Mesenchymal stem cell (in vitro differentiated cells and primary cell): ENCODE measurements at regions not wholly inside any gene's neighbourhood (a gene's known extent, or its start where the extent isn't known, plus 50 kb on each side); places are given as distances from the start of the nearest gene placed in this dataset.

Experiments
- DNase-seq: peaks from one replicate; pipeline ENCODE4 v3.0.0-alpha.2; 2013
- H2AFZ ChIP-seq: one replicate; pipeline ENCODE4 v1.6.1; 2013; ENCODE audit warnings: low read depth, mild to moderate bottlenecking, control low read depth, inconsistent platforms, low read length, moderate library complexity
- H2AK5ac ChIP-seq: 2 replicates; pipeline ENCODE4 v1.6.1; 2013; ENCODE audit warnings: low read length, moderate library complexity, mild to moderate bottlenecking, inconsistent platforms; ENCODE audit not compliant: severe bottlenecking
- H2BK120ac ChIP-seq: one replicate; pipeline ENCODE4 v1.6.1; 2013; ENCODE audit warnings: low read depth, mild to moderate bottlenecking, inconsistent platforms, low read length, moderate library complexity
- H2BK12ac ChIP-seq, 2 experiments: one replicate each; pipeline ENCODE4 v1.6.1; 2013; ENCODE audit warnings: inconsistent platforms in 2 of 2, low read length in 2 of 2, mild to moderate bottlenecking in 2 of 2, moderate library complexity in 2 of 2, control low read depth in 1 of 2
- H2BK15ac ChIP-seq: one replicate; pipeline ENCODE4 v1.6.1; 2013; ENCODE audit warnings: mild to moderate bottlenecking, low read depth, inconsistent platforms; ENCODE audit not compliant: poor library complexity, severe bottlenecking
- H2BK5ac ChIP-seq: 2 replicates; pipeline ENCODE4 v1.6.1; 2013; ENCODE audit warnings: low read depth, mild to moderate bottlenecking, low read length, control low read depth, inconsistent platforms; ENCODE audit not compliant: poor library complexity, severe bottlenecking
- H3K14ac ChIP-seq, 2 experiments: one replicate each; pipeline ENCODE4 v1.6.1; 2013; ENCODE audit warnings: inconsistent platforms in 2 of 2, low read length in 2 of 2, control low read depth in 1 of 2, mild to moderate bottlenecking in 1 of 2, moderate library complexity in 1 of 2
- H3K18ac ChIP-seq, 2 experiments: one replicate each; pipeline ENCODE4 v1.6.1; 2013; ENCODE audit warnings: inconsistent platforms in 2 of 2, low read length in 2 of 2, control low read depth in 1 of 2, low read depth in 1 of 2, mild to moderate bottlenecking in 1 of 2
- H3K23ac ChIP-seq, 2 experiments: one replicate each; pipeline ENCODE4 v1.6.1; 2013; ENCODE audit warnings: inconsistent platforms in 2 of 2, low read length in 2 of 2, mild to moderate bottlenecking in 2 of 2, moderate library complexity in 2 of 2, control low read depth in 1 of 2
- H3K27ac ChIP-seq: 2 replicates; pipeline ENCODE4 v1.5.1; 2013; ENCODE audit warnings: mild to moderate bottlenecking, moderate library complexity, low read length, control low read depth, inconsistent platforms; ENCODE audit not compliant: poor library complexity, severe bottlenecking
- H3K27me3 ChIP-seq, 2 experiments: 2 replicates each; pipeline versions ENCODE4 v1.6.1 to v1.7.0; 2013; ENCODE audit warnings: low read length in 2 of 2, mild to moderate bottlenecking in 2 of 2, moderate library complexity in 2 of 2, control low read depth in 1 of 2, inconsistent platforms in 1 of 2; ENCODE audit not compliant: control insufficient read depth in 1 of 2, insufficient read depth in 1 of 2
- H3K36me3 ChIP-seq, 2 experiments: 2 replicates each; pipeline versions ENCODE4 v1.6.1 to v1.7.0; 2013; ENCODE audit warnings: low read length in 2 of 2, control low read depth in 1 of 2, inconsistent platforms in 1 of 2, low read depth in 1 of 2, mild to moderate bottlenecking in 1 of 2; ENCODE audit not compliant: insufficient read depth in 2 of 2, control insufficient read depth in 1 of 2
- H3K4ac ChIP-seq, 2 experiments: one replicate each; pipeline ENCODE4 v1.6.1; 2013; ENCODE audit warnings: inconsistent platforms in 2 of 2, low read length in 2 of 2, mild to moderate bottlenecking in 2 of 2, moderate library complexity in 2 of 2, control low read depth in 1 of 2, low read depth in 1 of 2
- H3K4me1 ChIP-seq: 2 replicates; pipeline ENCODE4 v1.6.1; 2013; ENCODE audit warnings: low read depth, low read length, control low read depth; ENCODE audit not compliant: control insufficient read depth, insufficient read depth
- H3K4me2 ChIP-seq: 2 replicates; pipeline ENCODE4 v1.6.1; 2013; ENCODE audit warnings: low read length, mild to moderate bottlenecking, inconsistent platforms; ENCODE audit not compliant: poor library complexity, severe bottlenecking
- H3K4me3 ChIP-seq, 2 experiments: 2 replicates each; pipeline versions ENCODE4 v1.5.1 to v1.7.0; 2013; ENCODE audit warnings: low read length in 2 of 2, mild to moderate bottlenecking in 2 of 2, control low read depth in 1 of 2, low read depth in 1 of 2; ENCODE audit not compliant: insufficient read depth in 1 of 2
- H3K79me1 ChIP-seq: replicated peaks from 2 replicates; pipeline ENCODE4 v1.6.1; 2013; ENCODE audit warnings: mild to moderate bottlenecking, control low read depth, low read length, inconsistent platforms; ENCODE audit not compliant: poor library complexity, severe bottlenecking
- H3K9ac ChIP-seq: 2 replicates; pipeline ENCODE4 v1.7.0; 2013; ENCODE audit warnings: mild to moderate bottlenecking, low read length, moderate library complexity
- H3K9me3 ChIP-seq: 2 replicates; pipeline ENCODE4 v1.7.0; 2013; ENCODE audit warnings: mild to moderate bottlenecking, low read length; ENCODE audit not compliant: control insufficient read depth
- H4K8ac ChIP-seq: one replicate; pipeline ENCODE4 v1.6.1; 2013; ENCODE audit warnings: inconsistent platforms, mild to moderate bottlenecking, low read length, moderate library complexity
- H4K91ac ChIP-seq: one replicate; pipeline ENCODE4 v1.6.1; 2013; ENCODE audit warnings: mild to moderate bottlenecking, low read length, inconsistent platforms
- WGBS: methylation state at CpG from one replicate; pipeline ENCODE4 v1.1.7; 2013; ENCODE audit warnings: mixed read lengths; 5-methylcytosine and 5-hydroxymethylcytosine counted together

- no peaks in the 10 kb centered on the region for H3K79me1 ChIP-seq
- H3K4me3 ChIP-seq, result no peak overlapping the region
- no peaks in the 10 kb centered on the region for H3K27me3 ChIP-seq
- no peak overlapping the region for H2BK5ac ChIP-seq
- no peak overlapping the region for H2BK120ac ChIP-seq
- H3K36me3 ChIP-seq, result no peaks in the 10 kb centered on the region
- H3K23ac ChIP-seq, result no peak overlapping the region
- 75% methylated on average over 4 of the region's 6 CpGs for WGBS
- no peak overlapping the region for H3K4ac ChIP-seq
- no peak overlapping the region for H4K91ac ChIP-seq
- H2AFZ ChIP-seq, result no peak overlapping the region
- no peak overlapping the region for H3K9ac ChIP-seq
- no peaks in the 10 kb centered on the region for H3K4me1 ChIP-seq
- H4K8ac ChIP-seq, result no peak overlapping the region
- no peak for DNase-seq
- no peak overlapping the region for H3K18ac ChIP-seq
- H2AK5ac ChIP-seq, result no peak overlapping the region
- H3K4me2 ChIP-seq, result no peak overlapping the region
- H3K14ac ChIP-seq, result no peak overlapping the region
- H2BK12ac ChIP-seq, result no peak overlapping the region
- no peak overlapping the region for H3K27ac ChIP-seq
- H2BK15ac ChIP-seq, result no peak overlapping the region
- no peaks in the 10 kb centered on the region for H3K9me3 ChIP-seq
Observed at GRCh38 chr5:125023673-125024072, 277.2 kb upstream of the ZNF608 start.

- no peak overlapping the region for H4K91ac ChIP-seq
- H3K79me1 ChIP-seq, result no peaks in the 10 kb centered on the region
- no peak overlapping the region for H2BK120ac ChIP-seq
- no peak overlapping the region for H2AFZ ChIP-seq
- H3K4ac ChIP-seq, result peak overlapping the region in 1 of 2 experiments; percentile 1
- no peak overlapping the region for H3K27ac ChIP-seq
- no peak overlapping the region for H3K4me2 ChIP-seq
- H3K9ac ChIP-seq, result no peak overlapping the region
- no peaks in the 10 kb centered on the region for H3K9me3 ChIP-seq
- H3K36me3 ChIP-seq, result no peaks in the 10 kb centered on the region
- H3K14ac ChIP-seq, result no peak overlapping the region
- H2AK5ac ChIP-seq, result no peak overlapping the region
- no peak overlapping the region for H4K8ac ChIP-seq
- no peak overlapping the region for H2BK5ac ChIP-seq
- DNase-seq, result peak; percentile 16
- 46% methylated on average over 5 of the region's 6 CpGs for WGBS
- H3K27me3 ChIP-seq, result no peaks in the 10 kb centered on the region
- no peak overlapping the region for H3K23ac ChIP-seq
- H2BK12ac ChIP-seq, result no peak overlapping the region
- H3K18ac ChIP-seq, result no peak overlapping the region
- H3K4me1 ChIP-seq, result no peaks in the 10 kb centered on the region
- H3K4me3 ChIP-seq, result no peak overlapping the region
- no peak overlapping the region for H2BK15ac ChIP-seq
Observed at GRCh38 chr5:125026867-125027731, 280.7 kb upstream of the ZNF608 start.

- H3K9me3 ChIP-seq, result no peaks in the 10 kb centered on the region
- H2AFZ ChIP-seq, result no peak overlapping the region
- no peak overlapping the region for H3K4me2 ChIP-seq
- H4K8ac ChIP-seq, result no peak overlapping the region
- H3K27ac ChIP-seq, result no peak overlapping the region
- no peaks in the 10 kb centered on the region for H3K4me1 ChIP-seq
- H3K36me3 ChIP-seq, result no peaks in the 10 kb centered on the region
- no peaks in the 10 kb centered on the region for H3K79me1 ChIP-seq
- no peak overlapping the region for H3K14ac ChIP-seq
- H2AK5ac ChIP-seq, result no peak overlapping the region
- H3K18ac ChIP-seq, result no peak overlapping the region
- no peak overlapping the region for H3K9ac ChIP-seq
- no peak overlapping the region for H3K4me3 ChIP-seq
- 83% methylated on average over 3 of the region's 3 CpGs for WGBS
- peak; percentile 83 for DNase-seq
- no peak overlapping the region for H2BK15ac ChIP-seq
- H4K91ac ChIP-seq, result no peak overlapping the region
- no peak overlapping the region for H2BK12ac ChIP-seq
- H3K23ac ChIP-seq, result no peak overlapping the region
- no peak overlapping the region for H2BK120ac ChIP-seq
- no peak overlapping the region for H3K4ac ChIP-seq
- no peak overlapping the region for H2BK5ac ChIP-seq
- H3K27me3 ChIP-seq, result no peaks in the 10 kb centered on the region
Observed at GRCh38 chr5:125032286-125032685, 285.8 kb upstream of the ZNF608 start.

GRCh38 chr5:125033602-125034001, 287.2 kb upstream of the ZNF608 start:
- Histone ChIP-seq H3K9me3 (no peaks in the 10 kb centered on the region), H3K79me1 (no peaks in the 10 kb centered on the region), H2BK12ac (no peak overlapping the region), H4K91ac (no peak overlapping the region), H3K27ac (no peak overlapping the region), H3K4me2 (no peak overlapping the region), H4K8ac (no peak overlapping the region), H3K4me1 (no peaks in the 10 kb centered on the region), H2BK5ac (no peak overlapping the region), H3K23ac (no peak overlapping the region), H2AK5ac (no peak overlapping the region), H3K4ac (no peak overlapping the region), H2BK15ac (no peak overlapping the region), H3K18ac (no peak overlapping the region), H3K14ac (no peak overlapping the region), H2AFZ (no peak overlapping the region), H3K9ac (no peak overlapping the region), H3K36me3 (no peaks in the 10 kb centered on the region), H3K4me3 (no peak overlapping the region), H3K27me3 (no peaks in the 10 kb centered on the region), H2BK120ac (no peak overlapping the region)
- DNase-seq, result no peak
- 90% methylated on average over 1 of the region's 2 CpGs for WGBS
